Body of pancreas (tissue), 4 donors: ENCODE measurements at regions not wholly inside any gene's neighbourhood (a gene's known extent, or its start where the extent isn't known, plus 50 kb on each side); places are given as distances from the start of the nearest gene placed in this dataset.

Experiments used
- ATAC-seq: fragments of 150-250 bp; one replicate; pipeline ENCODE4 v1.9.1; 2016
- DNase-seq, 4 donors: peaks; one replicate each; pipeline ENCODE4 v3.0.0-alpha.2; 2019
- H3K27ac ChIP-seq, 4 donors: fragments of 200-600 bp; sonication (generic); 1 replicate in 3 of 4; 2 replicates in 1 of 4; pipeline versions ENCODE4 v1.5.1 to v1.6.1; 2016 to 2019; ENCODE audit warnings: mild to moderate bottlenecking in 1 of 4, mixed read lengths in 1 of 4, moderate library complexity in 1 of 4
- H3K27me3 ChIP-seq, 2 donors: fragments of 200-600 bp; sonication (generic); one replicate each; pipeline ENCODE4 v1.6.0; 2016; ENCODE audit warnings: mild to moderate bottlenecking in 1 of 2
- H3K36me3 ChIP-seq, 2 donors: fragments of 200-600 bp; sonication (generic); replicated peaks in 1 of 2; 2 replicates each; pipeline ENCODE4 v1.5.1; 2016; ENCODE audit warnings: low read depth in 2 of 2; ENCODE audit not compliant: insufficient read depth in 1 of 2
- H3K4me1 ChIP-seq: fragments of 200-600 bp; sonication (generic); one replicate; pipeline ENCODE4 v1.6.0; 2016
- H3K4me3 ChIP-seq, 2 donors: fragments of 200-600 bp; sonication (generic); 1 replicate in 1 of 2; 2 replicates in 1 of 2; pipeline ENCODE4 v1.5.1; 2016 to 2019
- H3K9me3 ChIP-seq, 3 donors: fragments of 200-600 bp; sonication (generic); 1 replicate in 2 of 3; 2 replicates in 1 of 3; pipeline ENCODE4 v1.5.1; 2016
- POLR2A ChIP-seq, 3 donors: fragments of 450-650 bp; IDR thresholded peaks; one replicate each; pipeline ENCODE4 v1.6.1; 2016; ENCODE audit warnings: antibody characterized with exemption in 3 of 3, mild to moderate bottlenecking in 2 of 3
- WGBS, 2 donors: methylation state at CpG; one replicate each; pipeline ENCODE4 v1.1.5; 2017; 5-methylcytosine and 5-hydroxymethylcytosine counted together
- intact Hi-C: fragments of 100-400 bp; cut with DNase I; formaldehyde crosslinking; loops from one replicate; pipeline ENCODE4 v1.15.1; 2023
- TF ChIP-seq, protein P1 (sequence below), 7 experiments: fragments of 450-650 bp in 4 of 7; fragments of 200-600 bp in 3 of 7; sonication (generic) in 3 of 7; IDR thresholded peaks; one replicate each; pipeline ENCODE4 v1.5.1; 2016 to 2019; ENCODE audit warnings: antibody characterized with exemption in 7 of 7

DNA sequence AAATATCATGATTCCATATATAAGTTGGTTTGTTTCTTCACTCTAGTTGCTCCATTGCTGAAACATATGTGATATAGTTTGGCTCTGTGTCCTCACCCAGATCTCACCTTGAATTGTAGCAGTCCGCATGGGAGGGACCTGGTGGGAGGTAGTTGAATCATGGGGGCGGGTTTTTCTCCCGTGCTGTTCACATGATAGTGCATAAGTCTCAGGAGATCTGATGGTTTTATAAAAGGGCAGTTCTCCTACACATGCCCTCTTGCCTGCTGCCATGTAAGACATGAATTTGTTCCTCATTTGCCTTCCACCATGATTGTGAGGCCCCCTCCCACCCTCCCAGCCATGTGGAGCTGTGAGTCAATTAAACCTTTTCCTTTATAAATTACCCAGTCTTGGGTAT lies 915.5 kb downstream of the KCNJ2 start:
- WGBS, 2 donors: 90 to 92% methylated on average over 3 of the region's 3 CpGs
- no peak overlapping the region for H3K27ac ChIP-seq
- intact Hi-C loops: no loop called here

DNA sequence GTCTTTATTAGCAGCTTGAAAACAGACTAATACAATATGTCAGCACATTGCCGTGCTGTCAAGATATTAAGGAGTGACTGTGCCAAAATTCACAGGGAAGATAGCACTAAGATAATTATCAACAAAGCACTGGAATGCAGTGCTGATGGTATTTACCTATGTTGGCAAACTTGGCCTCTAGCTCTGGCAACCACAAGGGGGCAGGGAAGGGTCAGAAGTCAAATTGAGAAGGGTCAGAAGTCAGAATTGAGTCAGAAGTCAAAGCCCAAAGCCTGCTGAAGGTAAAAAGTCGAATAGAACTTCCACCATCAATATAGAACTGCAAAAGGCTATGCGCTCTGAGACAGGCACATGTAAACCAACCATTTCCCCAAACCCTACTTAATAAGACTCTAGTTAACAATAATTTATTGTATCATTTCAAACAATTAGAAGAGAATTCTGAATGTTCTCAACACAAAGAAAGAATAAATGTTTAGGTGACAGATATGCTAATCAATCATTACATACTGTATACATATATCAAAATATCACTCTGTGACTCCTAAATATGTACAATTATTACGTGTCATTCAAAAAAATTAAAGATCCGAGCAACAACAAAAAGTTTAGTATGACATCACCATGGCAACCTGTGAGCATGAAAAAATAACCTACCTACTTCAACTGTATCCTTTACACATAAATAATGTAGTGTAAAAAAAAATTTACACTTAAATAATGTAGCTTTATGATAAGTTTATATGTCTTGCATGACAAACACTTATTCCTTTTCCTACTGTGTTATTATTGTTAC lies 916.1 kb downstream of the KCNJ2 start:
- no peak overlapping the region for H3K27ac ChIP-seq
- H3K4me1 ChIP-seq: no peaks in the 10 kb centered on the region
- no peaks in the 10 kb centered on the region for H3K27me3 ChIP-seq
- 44 to 46% methylated on average over 5 of the region's 5 CpGs for WGBS, 2 donors
- DNase-seq (peak; percentile 13 to 45 (median 28)), ATAC-seq (no peak)
- intact Hi-C loops: no loop called here
- no peaks in the 10 kb centered on the region for H3K9me3 ChIP-seq
- no peaks in the 10 kb centered on the region for H3K36me3 ChIP-seq
- no peak overlapping the region for H3K4me3 ChIP-seq
- no peak for TF ChIP-seq POLR2A (IDR thresholded peaks at IDR 0.05)
- TF ChIP-seq, protein P1, sequence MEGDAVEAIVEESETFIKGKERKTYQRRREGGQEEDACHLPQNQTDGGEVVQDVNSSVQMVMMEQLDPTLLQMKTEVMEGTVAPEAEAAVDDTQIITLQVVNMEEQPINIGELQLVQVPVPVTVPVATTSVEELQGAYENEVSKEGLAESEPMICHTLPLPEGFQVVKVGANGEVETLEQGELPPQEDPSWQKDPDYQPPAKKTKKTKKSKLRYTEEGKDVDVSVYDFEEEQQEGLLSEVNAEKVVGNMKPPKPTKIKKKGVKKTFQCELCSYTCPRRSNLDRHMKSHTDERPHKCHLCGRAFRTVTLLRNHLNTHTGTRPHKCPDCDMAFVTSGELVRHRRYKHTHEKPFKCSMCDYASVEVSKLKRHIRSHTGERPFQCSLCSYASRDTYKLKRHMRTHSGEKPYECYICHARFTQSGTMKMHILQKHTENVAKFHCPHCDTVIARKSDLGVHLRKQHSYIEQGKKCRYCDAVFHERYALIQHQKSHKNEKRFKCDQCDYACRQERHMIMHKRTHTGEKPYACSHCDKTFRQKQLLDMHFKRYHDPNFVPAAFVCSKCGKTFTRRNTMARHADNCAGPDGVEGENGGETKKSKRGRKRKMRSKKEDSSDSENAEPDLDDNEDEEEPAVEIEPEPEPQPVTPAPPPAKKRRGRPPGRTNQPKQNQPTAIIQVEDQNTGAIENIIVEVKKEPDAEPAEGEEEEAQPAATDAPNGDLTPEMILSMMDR (IDR thresholded peaks at IDR 0.05): peak in 4 of 7 experiments; percentile 27 to 48 (median 37)

More for the DNA sequence above, 915.5 kb downstream of the KCNJ2 start:
- H3K36me3 ChIP-seq: no peaks in the 10 kb centered on the region
- no peaks in the 10 kb centered on the region for H3K27me3 ChIP-seq
- DNase-seq (no peak), ATAC-seq (no peak)
- no peak overlapping the region for H3K4me3 ChIP-seq
- no peaks in the 10 kb centered on the region for H3K4me1 ChIP-seq
- H3K9me3 ChIP-seq: no peaks in the 10 kb centered on the region
- TF ChIP-seq, protein P1 (IDR thresholded peaks at IDR 0.05): no peak
- TF ChIP-seq POLR2A (IDR thresholded peaks at IDR 0.05): no peak

DNA sequence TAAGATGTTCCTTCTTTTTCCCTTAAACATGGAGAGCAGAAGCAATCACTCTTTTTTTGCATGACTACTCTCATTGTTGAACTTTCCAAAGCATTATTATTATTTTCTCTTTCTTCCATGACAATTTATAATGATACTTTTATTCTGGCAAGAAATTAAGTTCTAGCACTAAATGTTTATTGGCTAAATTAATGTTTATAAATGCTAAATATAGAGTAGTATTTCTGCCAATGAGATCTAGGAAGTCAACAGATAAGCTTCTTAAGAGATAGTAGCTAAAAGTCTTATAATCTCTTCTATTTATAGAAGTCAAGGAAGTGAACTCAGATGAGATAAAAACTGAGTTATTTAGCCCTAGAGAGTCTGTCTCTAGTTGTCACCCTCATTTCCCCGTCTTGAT lies 920.1 kb downstream of the KCNJ2 start:
- Histone ChIP-seq H3K4me1 (no peaks in the 10 kb centered on the region), H3K36me3 (no peaks in the 10 kb centered on the region), H3K27me3 (no peaks in the 10 kb centered on the region), H3K27ac (no peak overlapping the region), H3K4me3 (no peak overlapping the region), H3K9me3 (no peaks in the 10 kb centered on the region)
- intact Hi-C loops: no loop called here
- TF ChIP-seq POLR2A (IDR thresholded peaks at IDR 0.05): no peak
- TF ChIP-seq, protein P1 (IDR thresholded peaks at IDR 0.05): no peak
- 10 to 19% methylated on average over 1 of the region's 1 CpG for WGBS, 2 donors
- no peak for ATAC-seq
- DNase-seq: no peak

DNA sequence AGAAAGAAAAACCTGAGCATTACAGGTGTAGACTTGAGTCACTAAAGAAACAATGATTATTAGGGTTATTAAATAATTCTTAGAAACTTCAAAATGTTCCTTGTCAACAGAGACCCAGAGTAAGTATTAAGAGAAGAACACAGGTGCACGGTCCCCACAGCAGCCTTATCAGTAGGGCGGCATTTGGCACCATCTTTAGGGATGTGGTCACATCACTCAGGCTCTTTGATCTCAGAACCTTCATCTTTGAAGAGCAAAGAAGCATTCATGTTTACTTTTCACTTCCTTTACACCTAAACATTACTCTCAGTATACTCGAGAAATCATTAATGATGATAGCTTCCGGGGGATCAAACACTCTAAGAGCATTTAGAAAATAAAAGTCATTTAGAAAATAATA lies 928.7 kb downstream of the KCNJ2 start:
- no peaks in the 10 kb centered on the region for H3K27me3 ChIP-seq
- peak in 1 of 4 donors; percentile 23 for DNase-seq
- no peak overlapping the region for H3K4me3 ChIP-seq
- 13 to 19% methylated on average over 4 of the region's 4 CpGs for WGBS, 2 donors
- H3K9me3 ChIP-seq: no peaks in the 10 kb centered on the region
- no peak overlapping the region for H3K27ac ChIP-seq
- H3K4me1 ChIP-seq: peaks cover 22% of the 10 kb centered on the region
- ATAC-seq: no peak
- no peak for TF ChIP-seq POLR2A (IDR thresholded peaks at IDR 0.05)
- TF ChIP-seq, protein P1 (IDR thresholded peaks at IDR 0.05): no peak
- intact Hi-C loops: no loop called here
- H3K36me3 ChIP-seq: no peaks in the 10 kb centered on the region
